ENCODE measurements at regions not wholly inside any gene's neighbourhood (a gene's known extent, or its start where the extent isn't known, plus 50 kb on each side); places are given as distances from the start of the nearest gene placed in this dataset.
"Not testable (repeated sequence)": the region's sequence is repeated elsewhere in the genome, so short reads cannot be mapped to it uniquely, and the experiment has no call there.

DNA sequence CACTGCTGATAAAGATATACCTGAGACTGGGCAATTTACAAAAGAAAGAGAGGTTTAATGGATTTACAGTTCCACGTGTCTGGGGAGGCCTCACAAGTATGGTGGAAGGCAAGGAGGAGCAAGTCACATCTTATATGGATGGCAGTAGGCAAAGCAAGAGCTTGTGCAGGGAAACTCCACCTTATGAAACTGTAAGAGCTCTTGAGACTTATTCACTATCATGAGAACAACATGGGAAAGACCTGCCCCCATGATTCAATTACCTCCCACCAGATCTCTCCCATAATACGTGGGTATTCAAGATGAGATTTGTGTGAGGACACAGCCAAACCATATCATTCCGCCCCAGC lies 55.4 kb upstream of the NAMPT start:
- DNase-seq; H3K27me3 ChIP-seq (ENCODE audit: control insufficient read depth, insufficient read depth, low read length); H3K36me3 ChIP-seq (replicated peaks; ENCODE audit: control insufficient read depth, insufficient read depth, low read length); H3K4me3 ChIP-seq (ENCODE audit: insufficient read depth, low read depth, low read length): not testable (repeated sequence)

DNA sequence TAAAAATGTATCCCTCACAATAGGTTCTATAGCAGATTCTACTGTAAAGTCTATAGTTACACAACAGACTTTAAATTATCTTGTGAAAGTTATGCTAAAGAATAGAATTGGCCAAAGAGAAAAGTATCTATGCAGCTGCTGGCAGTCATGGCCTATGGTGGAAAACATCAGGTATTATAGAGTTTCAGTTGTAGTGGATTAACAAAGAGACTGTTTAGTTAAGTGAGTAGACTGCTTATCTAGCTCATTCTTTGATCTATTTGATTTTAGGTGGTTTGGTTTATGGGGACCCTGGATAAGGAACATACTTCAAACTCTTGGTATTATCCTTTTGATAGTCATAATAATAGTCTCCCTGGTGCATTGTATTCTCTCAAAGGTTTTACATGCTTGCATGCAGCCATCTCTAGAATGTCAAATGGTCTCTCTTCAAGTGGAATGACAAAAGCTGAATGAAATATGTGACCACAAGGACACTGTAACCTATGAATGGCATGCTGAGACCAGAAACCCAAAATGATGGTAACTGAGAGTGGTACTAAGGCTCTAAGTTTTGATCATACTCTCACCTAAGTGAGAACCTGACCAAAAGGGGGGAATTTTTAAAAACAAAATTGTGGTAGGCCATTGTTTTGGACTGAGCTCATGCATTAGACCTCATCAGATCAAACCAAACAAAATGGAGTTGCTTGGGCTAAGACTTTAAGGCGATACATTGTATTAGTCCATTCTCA lies 54.9 kb upstream of the NAMPT start:
- Histone ChIP-seq H3K36me3 (replicated peaks; ENCODE audit: control insufficient read depth, insufficient read depth, low read length) (no peaks in the 10 kb centered on the region), H3K27me3 (ENCODE audit: control insufficient read depth, insufficient read depth, low read length) (no peaks in the 10 kb centered on the region), H3K4me3 (ENCODE audit: insufficient read depth, low read depth, low read length) (no peak overlapping the region)
- DNase-seq = no peak

DNA sequence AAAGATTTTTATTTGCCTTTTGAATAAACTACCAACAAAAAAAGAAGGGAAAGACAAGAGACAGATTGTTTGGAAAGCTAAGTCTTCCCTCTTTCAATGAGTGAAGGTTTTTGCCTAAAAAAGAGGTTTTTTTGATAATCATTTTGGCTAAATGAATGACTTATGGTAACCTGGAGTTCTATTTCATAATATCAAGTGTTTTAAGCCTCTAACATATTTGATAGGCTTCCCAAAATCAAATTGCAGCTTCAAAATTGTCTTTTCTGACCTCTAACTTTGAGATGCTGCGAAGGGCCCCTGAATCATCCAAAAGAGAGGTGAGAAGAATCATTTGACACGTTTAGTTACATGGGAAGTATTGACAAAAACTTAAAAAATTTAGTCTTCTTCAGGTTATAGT lies 53.0 kb upstream of the NAMPT start:
- Histone ChIP-seq H3K27me3 (ENCODE audit: control insufficient read depth, insufficient read depth, low read length) (no peaks in the 10 kb centered on the region), H3K4me3 (ENCODE audit: insufficient read depth, low read depth, low read length) (no peak overlapping the region), H3K36me3 (replicated peaks; ENCODE audit: control insufficient read depth, insufficient read depth, low read length) (no peaks in the 10 kb centered on the region)
- no peak for DNase-seq

DNA sequence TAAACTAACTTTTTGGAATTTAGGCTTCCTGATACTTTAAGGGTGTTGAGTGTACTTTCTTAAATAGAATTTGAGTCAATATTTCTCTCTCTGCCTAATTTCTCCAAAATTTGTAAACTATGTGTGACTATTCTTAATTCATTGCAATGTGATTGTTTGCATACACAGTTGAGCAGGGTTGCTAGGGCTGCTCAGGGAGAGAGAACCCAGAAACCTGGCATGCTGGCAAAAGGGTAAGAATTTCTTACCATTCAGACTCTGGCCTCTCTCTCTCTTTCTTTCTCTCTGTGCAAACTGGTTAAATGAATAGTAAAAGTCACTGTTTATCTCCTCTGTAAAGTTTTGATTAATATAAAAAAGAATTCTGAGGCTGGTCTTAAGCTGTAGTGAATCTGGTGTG lies 51.0 kb upstream of the NAMPT start:
- no peak for DNase-seq
- no peaks in the 10 kb centered on the region for H3K27me3 ChIP-seq (ENCODE audit: control insufficient read depth, insufficient read depth, low read length)
- H3K4me3 ChIP-seq (ENCODE audit: insufficient read depth, low read depth, low read length) = no peak overlapping the region
- no peaks in the 10 kb centered on the region for H3K36me3 ChIP-seq (replicated peaks; ENCODE audit: control insufficient read depth, insufficient read depth, low read length)
